Thyroid gland (tissue), 4 donors: ENCODE measurements at regions not wholly inside any gene's neighbourhood (a gene's known extent, or its start where the extent isn't known, plus 50 kb on each side); places are given as distances from the start of the nearest gene placed in this dataset.

Experiments
- DNase-seq, 2 donors: peaks; one replicate each; pipeline ENCODE4 v3.0.0-alpha.2; 2019
- H3K27ac ChIP-seq, 3 donors: fragments of 200-600 bp; sonication (generic); 1 replicate in 2 of 3; 2 replicates in 1 of 3; pipeline ENCODE4 v1.5.1; 2016 to 2019; ENCODE audit warnings: mild to moderate bottlenecking in 1 of 3, moderate library complexity in 1 of 3
- H3K27me3 ChIP-seq: fragments of 200-600 bp; sonication (generic); one replicate; pipeline ENCODE4 v1.5.1; 2019
- H3K36me3 ChIP-seq, 2 donors: fragments of 200-600 bp; sonication (generic); one replicate each; pipeline ENCODE4 v1.5.1; 2016 to 2019
- H3K4me1 ChIP-seq, 2 donors: fragments of 200-600 bp; sonication (generic); one replicate each; pipeline ENCODE4 v1.5.1; 2017 to 2019
- H3K4me3 ChIP-seq, 3 donors: fragments of 200-600 bp; sonication (generic); replicated peaks in 1 of 3; 1 replicate in 2 of 3; 2 replicates in 1 of 3; pipeline ENCODE4 v1.5.1; 2016; ENCODE audit warnings: mild to moderate bottlenecking in 1 of 3
- H3K9me3 ChIP-seq: fragments of 200-600 bp; sonication (generic); one replicate; pipeline ENCODE4 v1.5.1; 2017
- POLR2A ChIP-seq, 2 donors: fragments of 450-650 bp; IDR thresholded peaks; one replicate each; pipeline ENCODE4 v1.6.1; 2017; ENCODE audit warnings: antibody characterized with exemption in 2 of 2, mild to moderate bottlenecking in 2 of 2, moderate library complexity in 1 of 2
- WGBS, 2 donors: methylation state at CpG; one replicate each; pipeline ENCODE4 v1.1.5; 2017; 5-methylcytosine and 5-hydroxymethylcytosine counted together
- intact Hi-C: fragments of 100-400 bp; cut with DNase I; formaldehyde crosslinking; loops from one replicate; pipeline ENCODE4 v1.15.1; 2023
- TF ChIP-seq, protein P1 (sequence below), 6 experiments: fragments of 200-600 bp in 3 of 6; fragments of 450-650 bp in 3 of 6; sonication (generic) in 3 of 6; IDR thresholded peaks; one replicate each; pipeline ENCODE4 v1.5.1; 2016 to 2019; ENCODE audit warnings: antibody characterized with exemption in 6 of 6, mild to moderate bottlenecking in 2 of 6, inconsistent platforms in 1 of 6, moderate library complexity in 1 of 6

DNA sequence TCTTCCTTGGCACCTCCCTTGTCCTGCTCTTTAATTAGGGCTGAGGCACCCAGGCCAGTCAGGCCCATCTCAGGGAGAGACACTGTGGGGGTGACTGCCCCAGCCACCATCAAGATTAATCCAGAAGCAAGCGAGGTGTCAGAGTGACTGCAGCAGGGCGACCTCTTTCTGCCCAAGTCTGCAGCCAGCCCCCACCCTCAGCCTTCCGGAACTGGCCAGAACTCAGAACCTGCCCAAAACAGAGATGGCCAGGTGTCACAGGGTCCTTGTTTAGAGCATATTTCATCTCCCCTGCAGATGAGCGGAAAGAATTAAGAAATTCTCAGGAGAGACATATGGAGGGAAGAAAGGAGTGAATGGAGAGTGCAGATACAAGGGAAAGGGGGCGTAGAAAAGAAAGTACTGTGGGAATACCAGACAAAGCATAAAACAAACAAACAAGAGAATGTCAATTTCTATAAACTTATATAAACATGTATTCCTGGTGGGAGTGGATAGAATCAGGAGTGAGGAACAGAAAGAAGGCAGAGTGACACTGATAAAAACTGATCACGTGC is 188.8 kb upstream of the NRP1 start:
- no peaks in the 10 kb centered on the region for H3K36me3 ChIP-seq
- TF ChIP-seq POLR2A (IDR thresholded peaks at IDR 0.05), result no peak
- H3K27me3 ChIP-seq, result no peaks in the 10 kb centered on the region
- H3K27ac ChIP-seq, result no peak overlapping the region
- no peaks in the 10 kb centered on the region for H3K4me1 ChIP-seq
- no peaks in the 10 kb centered on the region for H3K9me3 ChIP-seq
- intact Hi-C loops, result no loop called here
- no peak for DNase-seq
- 93 to 97% methylated on average over 6 of the region's 6 CpGs for WGBS, 2 donors
- H3K4me3 ChIP-seq, result no peak overlapping the region

DNA sequence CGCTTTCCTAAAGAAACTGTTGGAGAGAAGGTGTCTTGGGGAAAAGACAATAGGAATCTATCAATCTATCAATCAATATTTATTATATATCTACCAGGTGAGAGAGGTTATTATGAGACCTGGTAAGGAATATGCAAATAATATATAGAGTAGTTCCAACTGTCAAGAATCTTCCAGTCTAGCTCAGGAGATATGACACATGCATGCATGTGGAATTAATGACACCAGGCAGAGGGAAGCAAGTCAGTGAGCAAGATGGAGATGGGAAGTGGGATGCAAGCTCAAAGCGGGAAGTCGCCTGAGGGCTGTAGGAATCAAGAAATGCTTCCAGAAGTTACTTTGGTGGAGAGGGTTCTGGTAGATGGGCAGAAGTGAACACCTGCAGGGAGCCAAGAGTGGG is 187.4 kb upstream of the NRP1 start:
- Histone ChIP-seq H3K4me3 (no peak overlapping the region), H3K27ac (no peak overlapping the region), H3K27me3 (no peaks in the 10 kb centered on the region), H3K4me1 (no peaks in the 10 kb centered on the region), H3K36me3 (no peaks in the 10 kb centered on the region), H3K9me3 (no peaks in the 10 kb centered on the region)
- intact Hi-C loops, result no loop called here
- DNase-seq, result no peak
- WGBS, 2 donors, result 98 to 99% methylated on average over 3 of the region's 3 CpGs
- no peak for TF ChIP-seq POLR2A (IDR thresholded peaks at IDR 0.05)
- TF ChIP-seq, protein P1, sequence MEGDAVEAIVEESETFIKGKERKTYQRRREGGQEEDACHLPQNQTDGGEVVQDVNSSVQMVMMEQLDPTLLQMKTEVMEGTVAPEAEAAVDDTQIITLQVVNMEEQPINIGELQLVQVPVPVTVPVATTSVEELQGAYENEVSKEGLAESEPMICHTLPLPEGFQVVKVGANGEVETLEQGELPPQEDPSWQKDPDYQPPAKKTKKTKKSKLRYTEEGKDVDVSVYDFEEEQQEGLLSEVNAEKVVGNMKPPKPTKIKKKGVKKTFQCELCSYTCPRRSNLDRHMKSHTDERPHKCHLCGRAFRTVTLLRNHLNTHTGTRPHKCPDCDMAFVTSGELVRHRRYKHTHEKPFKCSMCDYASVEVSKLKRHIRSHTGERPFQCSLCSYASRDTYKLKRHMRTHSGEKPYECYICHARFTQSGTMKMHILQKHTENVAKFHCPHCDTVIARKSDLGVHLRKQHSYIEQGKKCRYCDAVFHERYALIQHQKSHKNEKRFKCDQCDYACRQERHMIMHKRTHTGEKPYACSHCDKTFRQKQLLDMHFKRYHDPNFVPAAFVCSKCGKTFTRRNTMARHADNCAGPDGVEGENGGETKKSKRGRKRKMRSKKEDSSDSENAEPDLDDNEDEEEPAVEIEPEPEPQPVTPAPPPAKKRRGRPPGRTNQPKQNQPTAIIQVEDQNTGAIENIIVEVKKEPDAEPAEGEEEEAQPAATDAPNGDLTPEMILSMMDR (IDR thresholded peaks at IDR 0.05), result no peak

DNA sequence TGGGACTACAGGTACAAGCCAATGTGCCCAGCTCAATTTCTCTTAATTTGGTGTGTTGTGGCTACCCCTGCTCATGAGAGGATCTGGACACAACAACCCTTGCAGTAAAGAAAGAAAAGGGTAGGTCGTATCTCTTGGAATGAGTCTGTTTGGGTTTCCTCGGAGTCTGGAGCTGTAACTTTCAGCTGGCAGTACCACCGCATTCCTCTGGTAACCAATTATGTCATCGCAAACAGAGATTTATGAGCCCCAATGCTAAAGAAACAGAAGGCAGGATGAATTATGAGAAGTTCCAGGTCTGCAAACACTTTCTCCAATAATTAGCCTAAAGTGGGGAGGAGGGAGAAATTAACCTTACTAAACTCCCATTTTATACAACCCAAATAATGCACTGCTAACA is 186.6 kb upstream of the NRP1 start:
- intact Hi-C loops, result no loop called here
- no peak overlapping the region for H3K4me3 ChIP-seq
- no peaks in the 10 kb centered on the region for H3K27me3 ChIP-seq
- no peak overlapping the region for H3K27ac ChIP-seq
- no peaks in the 10 kb centered on the region for H3K4me1 ChIP-seq
- H3K9me3 ChIP-seq, result no peaks in the 10 kb centered on the region
- no peak for DNase-seq
- 72% methylated on average over 4 of the region's 4 CpGs for WGBS, 2 donors
- no peaks in the 10 kb centered on the region for H3K36me3 ChIP-seq
- no peak for TF ChIP-seq POLR2A (IDR thresholded peaks at IDR 0.05)
- TF ChIP-seq, protein P1 (IDR thresholded peaks at IDR 0.05), result no peak

DNA sequence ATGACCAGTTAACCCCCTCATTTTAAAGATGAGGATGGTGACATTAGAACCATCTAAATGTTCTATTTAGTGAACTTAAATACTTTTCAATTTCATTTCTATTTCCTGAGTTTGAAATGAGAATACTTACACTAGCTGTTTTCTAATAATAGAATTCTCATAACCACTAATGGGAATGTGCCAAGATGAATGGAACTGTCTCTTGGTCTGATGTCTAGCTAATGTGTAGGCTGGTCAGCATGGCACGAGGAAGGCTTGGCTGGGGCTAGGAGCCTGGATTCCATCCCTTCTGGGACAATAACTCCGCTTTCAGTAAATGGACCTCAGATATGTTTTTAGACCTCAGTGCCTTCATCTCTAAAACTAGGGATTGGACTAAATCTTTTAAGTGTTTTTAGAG is 185.8 kb upstream of the NRP1 start:
- WGBS, 2 donors, result 88 to 89% methylated on average over 2 of the region's 2 CpGs
- TF ChIP-seq, protein P1 (IDR thresholded peaks at IDR 0.05), result no peak
- TF ChIP-seq POLR2A (IDR thresholded peaks at IDR 0.05), result no peak
- H3K27me3 ChIP-seq, result no peaks in the 10 kb centered on the region
- H3K4me3 ChIP-seq, result no peak overlapping the region
- H3K4me1 ChIP-seq, result no peaks in the 10 kb centered on the region
- no peak for DNase-seq
- H3K36me3 ChIP-seq, result no peaks in the 10 kb centered on the region
- intact Hi-C loops, result no loop called here
- H3K9me3 ChIP-seq, result no peaks in the 10 kb centered on the region
- no peak overlapping the region for H3K27ac ChIP-seq

DNA sequence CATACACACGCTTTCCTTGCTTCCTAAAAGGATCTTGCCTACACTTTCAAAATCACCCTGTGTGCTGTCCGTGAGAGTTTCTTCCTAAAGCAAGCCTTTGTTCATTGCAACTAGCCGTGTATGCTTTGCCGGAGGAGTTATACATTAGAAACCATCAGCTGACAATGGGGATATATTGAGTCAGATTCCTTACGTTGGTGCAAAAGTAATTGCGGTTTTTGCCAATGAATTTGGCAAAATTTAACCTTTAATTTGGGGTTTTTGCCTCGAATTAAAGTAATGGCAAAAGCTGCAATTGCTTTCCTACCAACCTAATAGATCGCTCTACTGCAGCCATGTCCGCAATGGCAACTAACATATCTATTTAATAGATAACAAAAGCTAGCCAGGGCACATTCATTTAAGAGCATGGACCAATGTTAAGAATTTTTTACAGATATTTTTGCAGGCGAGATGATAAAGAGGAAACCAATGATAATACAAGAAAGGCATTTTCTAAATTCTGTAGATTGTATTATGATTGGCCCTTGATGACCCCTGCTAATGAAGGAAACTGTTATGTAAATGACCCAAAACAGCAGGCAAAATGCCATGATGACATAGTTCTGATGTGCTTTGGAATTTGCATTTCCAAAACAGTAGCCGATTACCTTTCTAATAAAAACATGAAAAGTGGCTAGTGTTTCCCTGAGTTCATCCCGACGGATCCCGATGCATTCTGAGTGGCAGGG is 184.8 kb upstream of the NRP1 start:
- Histone ChIP-seq H3K4me3 (no peak overlapping the region), H3K27ac (no peak overlapping the region), H3K27me3 (no peaks in the 10 kb centered on the region), H3K4me1 (no peaks in the 10 kb centered on the region), H3K36me3 (no peaks in the 10 kb centered on the region), H3K9me3 (no peaks in the 10 kb centered on the region)
- TF ChIP-seq, protein P1 (IDR thresholded peaks at IDR 0.05), result no peak
- no peak for TF ChIP-seq POLR2A (IDR thresholded peaks at IDR 0.05)
- DNase-seq, result no peak
- intact Hi-C loops, result no loop called here
- WGBS, 2 donors, result 78 to 79% methylated on average over 14 of the region's 14 CpGs
